CD4-positive, alpha-beta T cell treated with Interleukin-17A for 1 hour (primary cell): ENCODE measurements at regions not wholly inside any gene's neighbourhood (a gene's known extent, or its start where the extent isn't known, plus 50 kb on each side); places are given as distances from the start of the nearest gene placed in this dataset.
"Not testable (repeated sequence)": the region's sequence is repeated elsewhere in the genome, so short reads cannot be mapped to it uniquely, and the experiment has no call there.

Experiments
- DNase-seq: peaks from one replicate; pipeline ENCODE4 v3.0.0-alpha.2; 2020

- DNase-seq: not testable (repeated sequence)
Observed at GRCh38 chr16:29155866-29156200, 171.0 kb downstream of the LAT start.

DNA sequence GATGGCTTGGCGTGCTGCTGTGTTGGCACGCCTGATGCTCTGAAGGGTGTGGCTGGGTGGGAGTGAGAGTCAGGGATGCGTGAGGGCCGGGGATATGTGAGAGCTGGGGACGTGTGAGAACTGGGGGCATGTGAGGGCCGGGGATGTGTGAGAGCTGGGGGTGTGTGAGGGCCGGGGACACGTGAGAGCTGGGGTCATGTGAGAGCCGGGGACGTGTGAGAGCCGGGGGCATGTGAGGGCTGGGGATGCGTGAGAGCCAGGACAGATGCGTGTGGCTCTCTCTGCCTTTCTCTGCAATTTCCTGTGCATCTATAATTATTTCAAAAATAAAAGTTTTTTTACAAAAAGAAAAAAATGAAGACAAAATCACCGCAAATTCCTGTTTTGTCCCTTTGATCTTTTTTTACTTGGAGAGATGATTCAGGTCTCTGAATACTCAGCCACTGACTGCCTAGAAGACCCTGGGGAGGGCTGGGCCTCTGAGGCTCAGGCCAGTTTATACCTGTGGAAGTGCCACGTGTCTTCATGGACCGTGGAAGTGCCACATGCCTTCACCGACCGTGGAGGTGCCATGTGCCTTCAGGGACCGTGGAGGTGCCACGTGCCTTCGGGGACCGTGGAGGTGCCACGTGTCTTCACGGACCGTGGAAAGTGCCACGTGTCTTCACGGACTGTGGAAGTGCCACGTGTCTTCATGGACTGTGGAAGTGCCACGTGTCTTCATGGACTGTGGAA is 170.4 kb downstream of the LAT start:
- DNase-seq: peak; percentile 24

DNA sequence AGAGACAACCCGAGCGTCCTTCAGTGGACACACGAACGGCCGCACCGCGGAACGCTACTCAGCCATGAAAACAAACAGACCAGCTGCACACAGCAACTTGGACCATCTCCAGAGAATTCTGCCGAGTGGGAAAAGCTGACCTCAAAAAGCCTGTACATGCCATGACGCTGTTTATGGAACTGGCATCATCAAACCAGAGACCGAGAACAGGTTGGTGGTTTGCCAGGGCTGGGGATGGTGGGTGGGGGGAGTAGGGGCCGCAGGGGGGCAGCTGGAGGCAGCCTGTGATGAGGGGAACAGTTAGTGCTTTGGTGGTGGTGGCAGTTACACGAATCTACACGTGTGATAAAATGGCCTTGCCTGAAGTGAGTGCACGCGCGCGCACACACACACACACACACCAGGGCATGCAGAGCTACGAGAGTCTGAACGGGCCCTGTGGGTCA is 169.8 kb downstream of the LAT start:
- no peak for DNase-seq

GRCh38 chr16:29154088-29154487 is 169.2 kb downstream of the LAT start:
- no peak for DNase-seq

DNA sequence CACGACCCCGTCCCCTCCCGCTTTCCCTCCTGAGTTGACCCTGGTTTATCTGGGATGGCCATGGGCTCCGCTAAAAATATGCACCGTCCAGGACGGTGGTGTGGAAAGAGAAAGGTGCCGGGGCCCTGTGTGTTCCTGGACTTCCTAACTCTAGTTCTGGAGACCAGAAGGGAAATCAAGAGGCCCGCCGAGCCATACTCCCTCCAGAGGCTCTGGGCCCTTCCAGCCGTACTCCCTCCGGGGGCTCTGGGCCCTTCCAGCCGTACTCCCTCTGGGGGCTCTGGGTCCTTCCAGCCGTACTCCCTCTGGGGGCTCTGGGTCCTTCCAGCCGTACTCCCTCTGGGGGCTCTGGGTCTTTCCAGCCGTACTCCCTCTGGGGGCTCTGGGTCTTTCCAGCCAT is 168.5 kb downstream of the LAT start:
- not testable (repeated sequence) for DNase-seq

- not testable (repeated sequence) for DNase-seq
Observed at GRCh38 chr16:29152544-29153031, 167.7 kb downstream of the LAT start.

- DNase-seq: no peak
Observed at GRCh38 chr16:29151317-29151716, 166.5 kb downstream of the LAT start.

DNA sequence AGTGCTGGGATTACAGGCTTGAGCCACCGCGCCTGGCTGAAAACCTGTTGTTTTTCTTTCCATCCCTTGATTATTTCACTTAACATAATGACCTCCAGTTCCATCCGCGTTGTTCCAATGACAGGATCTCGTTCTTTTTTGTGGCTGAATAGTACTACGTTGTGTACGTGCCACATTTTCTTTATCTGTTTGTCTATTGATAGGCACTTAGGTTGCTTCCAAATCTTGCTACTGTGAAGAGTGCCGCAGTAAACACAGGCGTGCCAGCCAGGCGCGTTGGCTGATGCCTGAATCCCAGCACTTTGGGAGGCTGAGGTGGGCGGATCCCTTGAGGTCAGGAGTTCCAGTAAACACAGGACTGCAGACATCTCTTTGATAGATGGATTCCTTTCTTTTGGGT is 165.1 kb downstream of the LAT start:
- DNase-seq: not testable (repeated sequence)

GRCh38 chr16:29148867-29149272 is 164.0 kb downstream of the LAT start:
- peak; percentile 88 for DNase-seq

DNA sequence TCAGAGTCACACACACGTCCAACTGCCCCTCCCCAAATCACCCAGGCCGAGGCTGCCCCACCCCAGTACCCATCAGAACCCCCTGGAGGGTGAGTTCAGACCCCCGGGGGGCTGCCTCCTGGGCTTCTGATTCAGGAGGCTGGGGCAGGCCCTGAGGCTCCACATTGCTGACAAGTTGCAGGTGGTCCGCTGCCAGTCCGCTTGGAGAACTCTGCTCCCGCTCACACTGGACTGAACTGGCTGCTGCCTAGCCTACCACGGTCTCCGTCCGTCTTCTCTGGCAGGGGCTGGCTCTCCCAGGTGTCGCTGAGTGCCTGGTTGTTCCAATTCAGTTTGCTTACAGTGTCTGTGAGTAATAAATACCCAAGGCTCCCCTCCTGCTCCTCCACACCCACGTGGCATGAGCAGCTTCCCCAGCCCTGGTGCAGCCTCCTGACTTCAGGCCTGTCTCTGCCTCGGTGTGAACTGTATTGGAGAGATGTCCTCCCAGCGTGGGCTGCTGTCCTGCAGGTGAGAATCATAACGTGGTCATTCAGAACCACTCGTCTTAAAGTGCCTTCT is 163.4 kb downstream of the LAT start:
- DNase-seq: no peak

GRCh38 chr16:29147710-29148109 is 162.9 kb downstream of the LAT start:
- DNase-seq: not testable (repeated sequence)

- not testable (repeated sequence) for DNase-seq
Observed at GRCh38 chr16:29146808-29147643, 162.2 kb downstream of the LAT start.

DNA sequence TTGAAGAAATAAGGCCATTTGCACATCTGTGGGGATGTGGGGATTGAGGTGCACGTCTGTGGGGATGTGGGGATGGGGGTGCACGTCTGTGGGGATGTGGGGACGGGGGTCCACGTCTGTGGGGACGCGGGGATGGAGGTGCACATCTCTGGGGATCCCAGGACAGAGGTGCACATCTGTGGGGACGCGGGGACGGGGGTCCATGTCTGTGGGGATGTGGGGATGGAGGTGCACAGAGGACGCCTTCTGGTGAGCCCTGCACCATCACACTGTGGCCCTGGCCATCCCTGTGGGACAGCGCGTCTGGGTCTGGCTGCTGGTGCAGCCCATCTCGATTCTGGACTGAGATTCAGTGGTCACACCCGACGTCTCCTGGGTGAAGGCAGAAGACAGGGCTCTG is 161.4 kb downstream of the LAT start:
- DNase-seq: no peak

GRCh38 chr16:29145486-29146225 is 160.8 kb downstream of the LAT start:
- DNase-seq: not testable (repeated sequence)

GRCh38 chr16:29145086-29145485 is 160.2 kb downstream of the LAT start:
- DNase-seq: not testable (repeated sequence)

DNA sequence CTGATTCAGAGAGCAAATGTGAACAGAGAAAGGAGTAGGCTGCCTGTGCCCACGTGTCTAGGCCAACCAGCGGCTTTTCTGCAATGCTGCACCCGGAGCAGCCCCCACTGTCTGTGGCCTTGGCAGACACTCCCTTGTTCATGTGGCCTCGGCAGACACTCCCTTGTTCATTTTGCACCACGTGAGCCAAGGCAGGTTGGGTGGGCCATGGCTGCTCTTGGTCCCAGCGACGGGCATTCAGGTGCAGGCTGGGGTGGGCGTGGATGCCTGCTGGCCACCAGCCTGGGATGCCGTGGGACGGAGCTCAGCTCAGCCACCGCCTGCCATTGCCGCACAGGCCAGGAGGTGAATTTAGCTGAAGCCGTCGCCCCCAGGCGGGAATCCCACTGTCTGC is 159.8 kb downstream of the LAT start:
- not testable (repeated sequence) for DNase-seq

DNA sequence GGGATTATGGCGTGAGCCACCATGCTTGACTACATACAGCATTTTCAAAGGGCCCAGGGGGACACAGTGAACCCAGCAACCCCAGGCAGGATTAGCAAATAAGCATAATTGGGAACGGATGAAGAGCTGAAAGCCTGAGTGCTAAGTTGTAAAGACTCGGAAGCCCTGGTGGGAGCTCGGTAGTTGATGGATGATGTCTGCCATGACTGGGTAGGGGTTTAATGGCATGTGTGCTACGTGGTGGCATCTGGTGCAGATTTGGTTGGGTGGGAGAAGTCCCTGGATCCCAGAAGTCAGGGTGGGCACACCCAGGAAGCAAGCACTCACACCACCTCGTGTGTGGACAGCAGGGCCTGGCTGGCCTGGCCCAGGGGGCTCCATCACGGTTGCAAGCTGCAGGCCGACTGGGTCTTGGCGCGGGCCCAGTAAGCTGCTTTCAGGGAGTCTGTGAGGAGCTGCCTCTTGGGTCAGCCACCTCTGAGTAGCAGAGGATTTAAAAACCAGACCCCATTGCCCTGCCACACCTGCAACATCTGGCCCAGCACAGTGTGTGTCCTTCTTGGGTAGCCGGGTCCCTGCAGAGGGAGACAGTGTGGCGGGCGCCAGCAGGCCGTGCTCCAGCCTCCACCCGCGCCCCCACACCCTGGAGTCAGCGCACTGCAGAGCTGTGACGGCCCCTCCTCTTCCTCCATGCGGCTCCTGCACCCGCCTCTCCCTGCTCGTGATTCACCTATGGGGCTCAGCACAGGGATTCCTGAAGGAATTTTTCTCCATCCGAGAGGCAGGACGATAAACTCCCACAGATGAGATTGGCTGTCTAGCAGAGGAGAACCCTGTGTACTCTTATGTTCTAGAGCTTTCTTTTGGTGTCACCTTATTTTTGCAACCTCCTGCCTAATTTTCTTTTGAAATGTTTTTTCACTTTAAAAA is 159.2 kb downstream of the LAT start:
- DNase-seq: not testable (repeated sequence)

- not testable (repeated sequence) for DNase-seq
Observed at GRCh38 chr16:29142506-29142905, 157.7 kb downstream of the LAT start.

DNA sequence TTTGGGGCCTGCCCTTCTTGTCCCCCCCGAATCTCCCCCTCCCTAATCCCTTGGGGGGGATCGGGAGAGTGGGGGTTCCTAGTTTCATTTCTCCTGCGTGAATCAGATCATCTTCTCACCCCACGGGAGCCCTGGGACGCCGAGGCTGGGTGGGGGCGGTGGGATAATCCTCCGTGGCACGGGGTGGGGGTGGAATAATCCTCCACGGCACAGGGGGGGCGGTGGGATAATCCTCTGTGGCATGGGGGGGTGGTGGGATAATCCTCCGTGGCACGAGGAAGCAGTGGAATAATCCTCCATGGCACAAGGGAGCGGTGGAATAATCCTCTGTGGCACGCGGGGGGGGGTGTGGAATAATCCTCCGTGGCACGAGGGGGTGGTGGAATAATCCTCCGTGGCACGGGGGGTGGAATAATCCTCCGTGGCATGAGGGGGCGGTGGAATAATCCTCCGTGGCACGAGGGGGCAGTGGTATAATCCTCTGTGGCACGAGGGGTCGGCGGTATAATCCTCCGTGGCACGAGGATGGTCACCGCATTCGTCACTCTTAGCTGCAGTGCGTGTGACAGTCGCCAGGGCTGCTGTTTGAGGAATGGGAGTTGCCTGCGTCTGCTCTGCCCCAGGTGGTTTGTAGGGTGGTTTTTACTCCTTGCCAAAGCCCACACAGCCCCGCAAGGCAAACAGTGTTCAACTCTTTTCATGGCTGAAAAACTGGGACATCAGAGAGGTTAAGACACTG is 156.9 kb downstream of the LAT start:
- DNase-seq: no peak

- not testable (repeated sequence) for DNase-seq
Observed at GRCh38 chr16:29141121-29141520, 156.3 kb downstream of the LAT start.
